Keratinocyte (primary cell): ENCODE measurements at regions not wholly inside any gene's neighbourhood (a gene's known extent, or its start where the extent isn't known, plus 50 kb on each side); places are given as distances from the start of the nearest gene placed in this dataset.

Experiments used
- DNase-seq: peaks from one replicate; pipeline ENCODE4 v3.0.0-alpha.2; 2011; ENCODE audit warnings: low read depth, missing footprints, low spot score
- FAIRE-seq: peaks from 2 replicates; lab custom pipeline; 2011; peaks lifted over from hg19 to GRCh38; lab: Jason Lieb, UNC
- H2AFZ ChIP-seq: 2 replicates; pipeline ENCODE4 v1.6.0; 2012; ENCODE audit warnings: low read length, control low read depth, inconsistent platforms; ENCODE audit not compliant: control insufficient read depth
- H3K27ac ChIP-seq: 2 replicates; pipeline ENCODE4 v1.5.1; 2011; ENCODE audit warnings: low read length; ENCODE audit not compliant: control insufficient read depth, insufficient read depth
- H3K27me3 ChIP-seq: 3 replicates; pipeline ENCODE4 v1.6.0; 2011; ENCODE audit warnings: low read length; ENCODE audit not compliant: control insufficient read depth, insufficient read depth; ENCODE audit errors: extremely low read depth
- H3K36me3 ChIP-seq, 2 experiments: 2 replicates in 1 of 2; 3 replicates in 1 of 2; pipeline ENCODE4 v1.5.1; 2011; ENCODE audit warnings: low read length in 2 of 2, mild to moderate bottlenecking in 1 of 2; ENCODE audit not compliant: control insufficient read depth in 2 of 2, insufficient read depth in 2 of 2; ENCODE audit errors: extremely low read depth in 1 of 2
- H3K4me1 ChIP-seq: 3 replicates; pipeline ENCODE4 v1.5.1; 2011; ENCODE audit warnings: low read length; ENCODE audit not compliant: control insufficient read depth, insufficient read depth; ENCODE audit errors: extremely low read depth
- H3K4me2 ChIP-seq: 3 replicates; pipeline ENCODE4 v1.6.0; 2011; ENCODE audit warnings: low read depth, low read length; ENCODE audit not compliant: control insufficient read depth, insufficient read depth; ENCODE audit errors: extremely low read depth
- H3K4me3 ChIP-seq, 3 experiments: fragments of 200-600 bp in 1 of 3; sonication (generic) in 1 of 3; 2 replicates in 2 of 3; 3 replicates in 1 of 3; pipeline ENCODE4 v1.5.1; 2011 to 2016; ENCODE audit warnings: low read length in 3 of 3, mild to moderate bottlenecking in 3 of 3, control low read depth in 2 of 3, inconsistent platforms in 1 of 3, low read depth in 1 of 3, mixed read lengths in 1 of 3, mixed run types in 1 of 3, moderate library complexity in 1 of 3; ENCODE audit not compliant: control insufficient read depth in 2 of 3, insufficient read depth in 2 of 3; ENCODE audit errors: extremely low read depth in 1 of 3
- H3K79me2 ChIP-seq: 2 replicates; pipeline ENCODE4 v1.6.0; 2012; ENCODE audit warnings: low read length; ENCODE audit not compliant: control insufficient read depth, insufficient read depth
- H3K9ac ChIP-seq: 3 replicates; pipeline ENCODE4 v1.6.0; 2011; ENCODE audit warnings: low read length; ENCODE audit not compliant: control insufficient read depth, insufficient read depth; ENCODE audit errors: extremely low read depth
- H3K9me1 ChIP-seq: 3 replicates; pipeline ENCODE4 v1.6.0; 2011; ENCODE audit warnings: low read length; ENCODE audit not compliant: control insufficient read depth, insufficient read depth; ENCODE audit errors: extremely low read depth
- H3K9me3 ChIP-seq: 2 replicates; pipeline ENCODE4 v1.5.1; 2012; ENCODE audit warnings: low read depth, low read length; ENCODE audit not compliant: control insufficient read depth
- H4K20me1 ChIP-seq: 3 replicates; pipeline ENCODE4 v1.6.0; 2011; ENCODE audit warnings: low read length; ENCODE audit not compliant: control insufficient read depth, insufficient read depth; ENCODE audit errors: extremely low read depth
- CTCF ChIP-seq, 3 experiments: IDR thresholded peaks in 1 of 3; conservative IDR thresholded peaks in 1 of 3; optimal IDR thresholded peaks in 1 of 3; 2 replicates in 2 of 3; 3 replicates in 1 of 3; pipeline versions ENCODE3 to v1.5.1; 2011; ENCODE audit warnings: low read length in 3 of 3, mild to moderate bottlenecking in 3 of 3, moderate library complexity in 2 of 3, control low read depth in 1 of 3, inconsistent platforms in 1 of 3; ENCODE audit not compliant: insufficient read depth in 2 of 3; ENCODE audit errors: extremely low read depth in 1 of 3
- EZH2 ChIP-seq: IDR thresholded peaks from one replicate; pipeline ENCODE4 v1.6.1; 2012; ENCODE audit warnings: inconsistent platforms, mild to moderate bottlenecking, low read length, moderate library complexity
- dilution Hi-C: fragments of 300-500 bp; cut with MboI; formaldehyde crosslinking; loops from one replicate; pipeline ENCODE4 v1.7.0; 2020; ENCODE audit warnings: low sequenced_read_pairs; ENCODE audit not compliant: extremely low pct_ligation_motif_present

- Histone ChIP-seq H3K27me3 (no peaks in the 10 kb centered on the region), H3K9me1 (no peaks in the 10 kb centered on the region), H3K9ac (no peak overlapping the region), H3K4me3 (no peak overlapping the region), H4K20me1 (no peaks in the 10 kb centered on the region), H2AFZ (no peak overlapping the region), H3K79me2 (no peaks in the 10 kb centered on the region), H3K4me2 (no peak overlapping the region), H3K36me3 (no peaks in the 10 kb centered on the region), H3K9me3 (peaks cover 2% of the 10 kb centered on the region), H3K4me1 (no peaks in the 10 kb centered on the region), H3K27ac (no peak overlapping the region)
- TF ChIP-seq EZH2, result no peak
- TF ChIP-seq CTCF (optimal IDR thresholded peaks at IDR 0.05 in 1 of 3, IDR thresholded peaks at IDR 0.05 in 1 of 3, conservative IDR thresholded peaks at IDR 0.05 in 1 of 3; ENCODE audit: extremely low read depth in 1 of 3, insufficient read depth in 2 of 3, low read length in 3 of 3), result no peak
- no peak for FAIRE-seq
- DNase-seq, result no peak
- dilution Hi-C loops, result no loop called here
These were observed 1343.8 kb upstream of the IGFBP7 start for GRCh38 chr4:58453956-58454355.

DNA sequence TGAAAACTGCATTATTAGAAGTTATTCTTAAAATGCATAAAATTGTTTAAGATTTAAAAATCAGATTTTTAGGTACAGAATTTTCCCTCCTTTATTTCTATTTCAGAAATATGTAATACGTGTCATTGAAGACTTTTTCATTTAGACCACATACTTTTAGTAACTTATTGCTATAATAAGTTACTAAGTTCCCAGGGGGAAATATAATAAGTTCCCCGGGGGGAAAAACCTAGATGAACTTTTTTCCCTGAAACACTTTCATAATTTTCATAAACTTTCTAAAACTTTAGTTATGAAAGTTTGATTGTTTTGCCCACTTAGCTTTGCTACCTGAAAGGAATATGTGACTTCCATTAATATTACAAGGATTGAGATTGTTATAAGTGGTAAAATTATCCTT is 1341.5 kb upstream of the IGFBP7 start:
- dilution Hi-C loops, result no loop called here
- TF ChIP-seq CTCF (optimal IDR thresholded peaks at IDR 0.05 in 1 of 3, IDR thresholded peaks at IDR 0.05 in 1 of 3, conservative IDR thresholded peaks at IDR 0.05 in 1 of 3; ENCODE audit: extremely low read depth in 1 of 3, insufficient read depth in 2 of 3, low read length in 3 of 3) (no peak), EZH2 (no peak)
- no peaks in the 10 kb centered on the region for H3K9me3 ChIP-seq
- FAIRE-seq, result no peak
- H3K79me2 ChIP-seq, result no peaks in the 10 kb centered on the region
- H3K4me3 ChIP-seq, result no peak overlapping the region
- no peaks in the 10 kb centered on the region for H3K4me1 ChIP-seq
- H2AFZ ChIP-seq, result no peak overlapping the region
- H3K36me3 ChIP-seq, result no peaks in the 10 kb centered on the region
- no peak overlapping the region for H3K4me2 ChIP-seq
- no peaks in the 10 kb centered on the region for H4K20me1 ChIP-seq
- no peaks in the 10 kb centered on the region for H3K9me1 ChIP-seq
- no peaks in the 10 kb centered on the region for H3K27me3 ChIP-seq
- no peak overlapping the region for H3K27ac ChIP-seq
- no peak overlapping the region for H3K9ac ChIP-seq
- DNase-seq, result no peak
